WTC11 (cell line): ENCODE measurements at regions not wholly inside any gene's neighbourhood (a gene's known extent, or its start where the extent isn't known, plus 50 kb on each side); places are given as distances from the start of the nearest gene placed in this dataset.

Experiments used
- ATAC-seq: fragments of 200-7000 bp; cut with Tn5 transposase; 2 replicates; pipeline ENCODE4 v1.10.0; 2021; ENCODE audit warnings: mild to moderate bottlenecking, moderate library complexity
- CTCF ChIA-PET: fragments of 300-600 bp; sonication (Branson Sonifier 250); formaldehyde crosslinking; loops from one replicate; lab custom pipeline; 2021; ENCODE audit warnings: antibody characterized with exemption; lab: Charles Lee
- POLR2A ChIA-PET: fragments of 350-600 bp; sonication (Branson Sonifier 250); formaldehyde crosslinking; loops from one replicate; lab custom pipeline; 2021; ENCODE audit warnings: antibody characterized with exemption; lab: Charles Lee
- DNase-seq: peaks from one replicate; pipeline ENCODE4 v3.0.0; 2021; ENCODE audit warnings: low spot score
- H3K27ac Mint-ChIP-seq: 2 replicates; pipeline ENCODE4 v1.8.0; 2021; ENCODE audit warnings: mixed read lengths
- H3K27me3 Mint-ChIP-seq: 2 replicates; pipeline ENCODE4 v1.8.0; 2021; ENCODE audit warnings: low read depth, mild to moderate bottlenecking, moderate library complexity, mixed read lengths
- H3K36me3 Mint-ChIP-seq: 2 replicates; pipeline ENCODE4 v1.8.0; 2021; ENCODE audit warnings: mixed read lengths
- H3K4me1 Mint-ChIP-seq: 2 replicates; pipeline ENCODE4 v1.8.0; 2022; ENCODE audit warnings: mixed read lengths
- H3K4me3 Mint-ChIP-seq: 2 replicates; pipeline ENCODE4 v1.8.0; 2021; ENCODE audit warnings: mild to moderate bottlenecking, moderate library complexity, mixed read lengths
- H3K9me3 Mint-ChIP-seq: 2 replicates; pipeline ENCODE4 v1.8.0; 2021; ENCODE audit warnings: mixed read lengths
- ARID4B ChIP-seq: sonication (generic); formaldehyde crosslinking; IDR thresholded peaks from 2 replicates; pipeline ENCODE4 v1.8.0; 2023; ENCODE audit warnings: missing genetic modification reagents, mild to moderate bottlenecking, borderline replicate concordance
- CREM ChIP-seq: sonication (generic); formaldehyde crosslinking; IDR thresholded peaks from 2 replicates; pipeline ENCODE4 v1.8.1; 2022; ENCODE audit warnings: mild to moderate bottlenecking, missing genetic modification reagents, moderate library complexity
- GABPB1 ChIP-seq: sonication (generic); formaldehyde crosslinking; IDR thresholded peaks from 2 replicates; pipeline ENCODE4 v1.8.1; 2023; ENCODE audit warnings: mild to moderate bottlenecking, missing genetic modification reagents
- MXD4 ChIP-seq: fragments of 250-450 bp; sonication (Bioruptor Pico); IDR thresholded peaks from 2 replicates; pipeline ENCODE4 v1.8.0; 2021; ENCODE audit warnings: mild to moderate bottlenecking, moderate library complexity, borderline replicate concordance
- NFYB ChIP-seq: sonication (generic); formaldehyde crosslinking; conservative IDR thresholded peaks from 2 replicates; pipeline ENCODE4 v1.8.0; 2022; ENCODE audit warnings: low read depth, missing genetic modification reagents
- NR1H2 ChIP-seq: sonication (generic); formaldehyde crosslinking; IDR thresholded peaks from 2 replicates; pipeline ENCODE4 v1.9.0; 2021; ENCODE audit warnings: mild to moderate bottlenecking, moderate library complexity, missing genetic modification reagents
- NR2C2 ChIP-seq: sonication (generic); formaldehyde crosslinking; IDR thresholded peaks from 2 replicates; pipeline ENCODE4 v1.8.0; 2022; ENCODE audit warnings: mild to moderate bottlenecking, missing genetic modification reagents
- PRDM15 ChIP-seq: sonication (generic); formaldehyde crosslinking; IDR thresholded peaks from 2 replicates; pipeline ENCODE4 v1.8.0; 2022; ENCODE audit warnings: missing genetic modification reagents
- RORB ChIP-seq: fragments of 250-450 bp; sonication (Bioruptor Pico); IDR thresholded peaks from 2 replicates; pipeline ENCODE4 v1.9.0; 2021; ENCODE audit warnings: mild to moderate bottlenecking
- TP53 ChIP-seq: sonication (generic); formaldehyde crosslinking; IDR thresholded peaks from 2 replicates; pipeline ENCODE4 v1.8.1; 2023; ENCODE audit warnings: mild to moderate bottlenecking, missing genetic modification reagents
- USF1 ChIP-seq: sonication (generic); formaldehyde crosslinking; IDR thresholded peaks from 2 replicates; pipeline ENCODE4 v1.8.0; 2022; ENCODE audit warnings: mild to moderate bottlenecking, missing genetic modification reagents
- ZBTB21 ChIP-seq: sonication (generic); formaldehyde crosslinking; IDR thresholded peaks from 2 replicates; pipeline ENCODE4 v1.8.1; 2023; ENCODE audit warnings: mild to moderate bottlenecking, missing genetic modification reagents, borderline replicate concordance
- ZMAT4 ChIP-seq: fragments of 250-450 bp; sonication (Bioruptor Pico); IDR thresholded peaks from 2 replicates; pipeline ENCODE4 v1.9.0; 2021; ENCODE audit warnings: mild to moderate bottlenecking
- ZNF232 ChIP-seq: sonication (generic); formaldehyde crosslinking; IDR thresholded peaks from 2 replicates; pipeline ENCODE4 v1.8.0; 2022; ENCODE audit warnings: mild to moderate bottlenecking, missing genetic modification reagents
- ZNF423 ChIP-seq: fragments of 250-450 bp; sonication (Bioruptor Pico); IDR thresholded peaks from 2 replicates; pipeline ENCODE4 v2.1.2; 2022; ENCODE audit warnings: mild to moderate bottlenecking, moderate library complexity
- ZSCAN18 ChIP-seq: fragments of 250-450 bp; sonication (Bioruptor Pico); IDR thresholded peaks from 2 replicates; pipeline ENCODE4 v2.1.2; 2022; ENCODE audit warnings: mild to moderate bottlenecking, moderate library complexity

- no peak for TF ChIP-seq ZSCAN18 (CRISPR knock-in tag)
- no peak for TF ChIP-seq CREM (CRISPR knock-in tag)
- no peak for TF ChIP-seq NFYB (CRISPR knock-in tag)
- no peak for TF ChIP-seq ARID4B (CRISPR knock-in tag)
- no peak for TF ChIP-seq RORB (CRISPR knock-in tag)
- no peak for TF ChIP-seq MXD4
- no peak for TF ChIP-seq PRDM15 (CRISPR knock-in tag)
Observed at GRCh38 chr21:20592463-20592862, 405.7 kb upstream of the NCAM2 start (continued).

GRCh38 chr21:20603236-20603635 is 395.0 kb upstream of the NCAM2 start:
- H3K27ac Mint-ChIP-seq = no peak overlapping the region
- ATAC-seq (no peak), DNase-seq (no peak)
- H3K4me3 Mint-ChIP-seq = no peak overlapping the region
- peaks cover 16% of the 10 kb centered on the region for H3K9me3 Mint-ChIP-seq
- ChIA-PET POLR2A (no interaction called here), CTCF (no interaction called here)
- H3K36me3 Mint-ChIP-seq = 0 out of 2 replicates have a peak, but pooled peaks cover 4% of the 10 kb centered on the region
- no peak for TF ChIP-seq ZNF423
- no peak for TF ChIP-seq TP53
- no peak for TF ChIP-seq NR1H2 (CRISPR knock-in tag)
- TF ChIP-seq ZNF232 (CRISPR knock-in tag) = no peak
- TF ChIP-seq USF1 (CRISPR knock-in tag) = no peak
- TF ChIP-seq GABPB1 (CRISPR knock-in tag) = no peak
- TF ChIP-seq NR2C2 = no peak
- TF ChIP-seq ZMAT4 (CRISPR knock-in tag) = no peak
- no peak for TF ChIP-seq ZSCAN18 (CRISPR knock-in tag)
- no peak for TF ChIP-seq ZBTB21
- no peaks in the 10 kb centered on the region for H3K4me1 Mint-ChIP-seq
- peaks cover 28% of the 10 kb centered on the region for H3K27me3 Mint-ChIP-seq
